ENCODE measurements at regions not wholly inside any gene's neighbourhood (a gene's known extent, or its start where the extent isn't known, plus 50 kb on each side); places are given as distances from the start of the nearest gene placed in this dataset.

DNA sequence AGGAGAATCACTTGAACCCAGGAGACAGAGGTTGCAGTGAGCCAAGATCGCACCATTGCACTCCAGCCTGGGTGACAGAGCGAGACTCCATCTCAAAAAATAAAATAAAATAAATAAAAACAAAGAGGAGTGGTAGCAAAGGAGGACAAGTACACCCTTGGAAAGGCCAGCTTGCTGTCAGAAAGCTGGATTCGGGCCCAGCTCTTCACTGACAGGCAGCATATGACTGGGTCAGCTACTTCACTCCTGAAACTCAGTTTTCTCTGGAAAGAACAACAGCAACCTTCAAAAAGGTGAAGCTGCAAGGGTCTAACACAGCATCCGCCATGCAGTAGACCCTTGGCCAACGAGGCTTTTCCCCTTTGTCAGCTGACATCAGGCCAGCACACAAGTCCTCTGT is 156.0 kb upstream of the TIAM1 start:
- TF ChIP-seq POLR2A (IDR thresholded peaks at IDR 0.05; ENCODE audit: control extremely low read depth in 1 of 2, low read depth in 2 of 2, low read length in 2 of 2) (no peak), POLR2AphosphoS5 (IDR thresholded peaks at IDR 0.05; ENCODE audit: low read depth, low read length) (no peak), EP300 (IDR thresholded peaks at IDR 0.05; ENCODE audit: borderline replicate concordance in 1 of 2, low read depth in 2 of 2, low read length in 2 of 2) (no peak)
- TF ChIP-seq, protein P1, sequence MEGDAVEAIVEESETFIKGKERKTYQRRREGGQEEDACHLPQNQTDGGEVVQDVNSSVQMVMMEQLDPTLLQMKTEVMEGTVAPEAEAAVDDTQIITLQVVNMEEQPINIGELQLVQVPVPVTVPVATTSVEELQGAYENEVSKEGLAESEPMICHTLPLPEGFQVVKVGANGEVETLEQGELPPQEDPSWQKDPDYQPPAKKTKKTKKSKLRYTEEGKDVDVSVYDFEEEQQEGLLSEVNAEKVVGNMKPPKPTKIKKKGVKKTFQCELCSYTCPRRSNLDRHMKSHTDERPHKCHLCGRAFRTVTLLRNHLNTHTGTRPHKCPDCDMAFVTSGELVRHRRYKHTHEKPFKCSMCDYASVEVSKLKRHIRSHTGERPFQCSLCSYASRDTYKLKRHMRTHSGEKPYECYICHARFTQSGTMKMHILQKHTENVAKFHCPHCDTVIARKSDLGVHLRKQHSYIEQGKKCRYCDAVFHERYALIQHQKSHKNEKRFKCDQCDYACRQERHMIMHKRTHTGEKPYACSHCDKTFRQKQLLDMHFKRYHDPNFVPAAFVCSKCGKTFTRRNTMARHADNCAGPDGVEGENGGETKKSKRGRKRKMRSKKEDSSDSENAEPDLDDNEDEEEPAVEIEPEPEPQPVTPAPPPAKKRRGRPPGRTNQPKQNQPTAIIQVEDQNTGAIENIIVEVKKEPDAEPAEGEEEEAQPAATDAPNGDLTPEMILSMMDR (IDR thresholded peaks at IDR 0.05; ENCODE audit: control extremely low read depth in 1 of 3, insufficient read depth in 1 of 3, low read depth in 1 of 3, low read length in 3 of 3), result no peak
